Stomach smooth muscle (tissue), 2 donors: ENCODE measurements at regions not wholly inside any gene's neighbourhood (a gene's known extent, or its start where the extent isn't known, plus 50 kb on each side); places are given as distances from the start of the nearest gene placed in this dataset.
A peak's percentile ranks its signal among the peaks of the same experiment; 100 is the strongest.

ENCODE experiments used
- H3K27ac ChIP-seq: one replicate; pipeline ENCODE4 v1.7.0; 2013; ENCODE audit warnings: mild to moderate bottlenecking, low read length, inconsistent platforms
- H3K27me3 ChIP-seq, 2 donors: one replicate each; pipeline ENCODE4 v1.7.0; 2013; ENCODE audit warnings: low read length in 2 of 2; ENCODE audit not compliant: insufficient read depth in 2 of 2, control insufficient read depth in 1 of 2
- H3K36me3 ChIP-seq, 2 donors: one replicate each; pipeline ENCODE4 v1.7.0; 2013; ENCODE audit warnings: low read length in 2 of 2; ENCODE audit not compliant: control insufficient read depth in 2 of 2, insufficient read depth in 2 of 2
- H3K4me1 ChIP-seq: one replicate; pipeline ENCODE4 v1.7.0; 2013; ENCODE audit warnings: low read length; ENCODE audit not compliant: control insufficient read depth, insufficient read depth
- H3K4me3 ChIP-seq, 2 donors: one replicate each; pipeline ENCODE4 v1.7.0; 2013; ENCODE audit warnings: low read length in 2 of 2
- H3K9ac ChIP-seq, 2 donors: one replicate each; pipeline ENCODE4 v1.7.0; 2013; ENCODE audit warnings: low read length in 2 of 2, mild to moderate bottlenecking in 1 of 2
- H3K9me3 ChIP-seq, 2 donors: one replicate each; pipeline ENCODE4 v1.7.0; 2013; ENCODE audit warnings: low read length in 2 of 2; ENCODE audit not compliant: control insufficient read depth in 2 of 2
- donor health status: healthy.
- donor health status: Pancreatic carcinoma.

DNA sequence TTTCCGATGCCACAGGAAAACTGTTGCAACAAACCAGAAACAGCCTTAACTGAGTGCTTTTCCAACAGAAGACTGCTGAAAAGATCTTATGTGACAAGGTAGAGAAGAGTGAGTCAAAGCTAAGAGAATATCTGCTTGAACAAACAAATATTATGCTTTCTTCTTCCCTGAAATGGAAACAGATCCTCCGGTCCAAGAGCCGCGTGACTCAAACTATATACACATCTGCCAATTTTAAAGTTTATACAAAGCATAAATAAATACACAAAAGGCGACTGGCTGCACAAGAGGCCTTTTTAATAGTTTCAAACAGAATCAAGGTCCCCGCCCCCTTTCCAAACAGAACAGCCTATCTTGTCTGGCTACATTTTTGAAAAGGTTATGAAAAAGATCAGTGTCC, 329.7 kb upstream of the F9 start:
- no peaks in the 10 kb centered on the region for H3K9me3 ChIP-seq
- H3K9ac ChIP-seq, result no peak overlapping the region
- H3K4me1 ChIP-seq, result peaks cover 6% of the 10 kb centered on the region
- no peak overlapping the region for H3K4me3 ChIP-seq
- H3K27me3 ChIP-seq, result peaks cover 6 to 16% of the 10 kb centered on the region in 2 donors
- H3K27ac ChIP-seq, result no peak overlapping the region
- no peaks in the 10 kb centered on the region for H3K36me3 ChIP-seq

GRCh38 chrX:139200346-139200745, 330.2 kb upstream of the F9 start:
- no peaks in the 10 kb centered on the region for H3K9me3 ChIP-seq
- H3K4me1 ChIP-seq, result peaks cover 6% of the 10 kb centered on the region
- H3K4me3 ChIP-seq, result no peak overlapping the region
- no peak overlapping the region for H3K9ac ChIP-seq
- H3K27me3 ChIP-seq, result peaks cover 6 to 16% of the 10 kb centered on the region in 2 donors
- no peak overlapping the region for H3K27ac ChIP-seq
- H3K36me3 ChIP-seq, result no peaks in the 10 kb centered on the region

DNA sequence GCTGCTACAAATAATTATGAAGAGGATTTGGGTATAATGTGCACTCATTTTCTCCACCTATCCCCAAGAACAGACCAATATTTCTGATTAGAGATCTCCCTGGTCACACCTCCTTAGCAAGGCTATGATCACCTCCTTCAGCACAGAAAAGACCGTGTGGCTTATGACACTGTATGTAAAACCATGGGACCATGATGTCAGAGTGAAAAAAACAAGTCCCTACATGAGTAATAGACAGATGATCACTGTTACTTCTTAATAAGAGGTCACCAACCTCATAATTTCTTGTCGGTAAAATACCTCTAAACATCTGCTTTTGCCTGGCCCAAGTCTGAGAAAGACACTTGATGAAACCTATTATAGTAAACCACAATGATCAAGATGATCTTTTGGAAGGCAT, 330.6 kb upstream of the F9 start:
- no peak overlapping the region for H3K27ac ChIP-seq
- H3K27me3 ChIP-seq, result peaks cover 6 to 16% of the 10 kb centered on the region in 2 donors
- no peaks in the 10 kb centered on the region for H3K36me3 ChIP-seq
- no peak overlapping the region for H3K9ac ChIP-seq
- peaks cover 6% of the 10 kb centered on the region for H3K4me1 ChIP-seq
- H3K4me3 ChIP-seq, result no peak overlapping the region
- H3K9me3 ChIP-seq, result no peaks in the 10 kb centered on the region

DNA sequence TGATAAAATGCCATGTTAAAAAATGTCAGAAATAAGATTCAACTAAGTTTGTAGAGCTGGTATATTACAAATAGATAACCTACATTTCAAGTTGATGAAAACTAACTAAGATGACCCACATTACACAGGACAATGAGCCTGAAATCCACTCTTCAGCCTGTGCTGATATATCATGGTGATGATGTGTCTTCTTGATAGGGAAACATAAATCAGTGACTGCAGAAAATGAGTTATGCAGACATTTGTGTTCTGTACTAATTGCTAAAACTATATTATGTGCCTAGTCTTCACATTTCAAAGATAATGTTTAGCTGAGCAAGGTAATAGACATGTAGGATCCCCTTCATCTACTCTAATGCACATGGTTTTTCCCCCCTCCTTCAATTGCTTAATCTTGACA, 331.6 kb upstream of the F9 start:
- H3K27me3 ChIP-seq, result peaks cover 6 to 16% of the 10 kb centered on the region in 2 donors
- H3K9ac ChIP-seq, result no peak overlapping the region

DNA sequence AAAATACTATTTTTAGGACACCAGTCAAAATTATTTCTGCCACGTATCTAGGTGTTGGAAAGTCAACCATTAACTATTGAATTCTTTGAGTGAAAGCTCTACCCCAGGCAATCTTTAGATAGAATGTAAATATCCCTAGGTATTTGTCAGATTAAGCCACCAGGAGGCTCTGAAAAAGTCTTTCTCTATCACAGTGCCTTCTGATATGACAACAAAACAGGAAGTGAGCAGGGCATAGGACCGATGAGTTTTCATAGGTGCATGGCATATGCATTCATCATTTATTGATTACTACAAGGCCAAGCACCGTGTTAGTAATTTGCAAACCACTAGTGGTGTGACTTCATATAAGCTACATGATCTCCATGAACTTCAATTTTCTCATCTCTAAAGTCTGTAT, 333.6 kb upstream of the F9 start:
- H3K9ac ChIP-seq, result no peak overlapping the region
- peaks cover 6 to 12% of the 10 kb centered on the region in 2 donors for H3K27me3 ChIP-seq
- no peaks in the 10 kb centered on the region for H3K9me3 ChIP-seq
- H3K36me3 ChIP-seq, result no peaks in the 10 kb centered on the region
- no peak overlapping the region for H3K27ac ChIP-seq
- H3K4me1 ChIP-seq, result no peaks in the 10 kb centered on the region
- no peak overlapping the region for H3K4me3 ChIP-seq

More for the DNA sequence above, 331.6 kb upstream of the F9 start:
- no peaks in the 10 kb centered on the region for H3K36me3 ChIP-seq
- no peak overlapping the region for H3K4me3 ChIP-seq
- no peak overlapping the region for H3K27ac ChIP-seq
- no peaks in the 10 kb centered on the region for H3K9me3 ChIP-seq
- H3K4me1 ChIP-seq, result peaks cover 5% of the 10 kb centered on the region

GRCh38 chrX:139194571-139195280, 335.8 kb upstream of the F9 start:
- peaks cover 6 to 12% of the 10 kb centered on the region in 2 donors for H3K27me3 ChIP-seq
- H3K27ac ChIP-seq, result no peak overlapping the region
- no peaks in the 10 kb centered on the region for H3K4me1 ChIP-seq
- peak overlapping the region; percentile 60 to 67 for H3K4me3 ChIP-seq
- no peaks in the 10 kb centered on the region for H3K36me3 ChIP-seq
- H3K9me3 ChIP-seq, result no peaks in the 10 kb centered on the region
- H3K9ac ChIP-seq, result peak overlapping the region in 1 of 2 donors; percentile 13

- Histone ChIP-seq H3K36me3 (no peaks in the 10 kb centered on the region), H3K27ac (no peak overlapping the region), H3K4me1 (no peaks in the 10 kb centered on the region), H3K27me3 (peaks cover 6 to 7% of the 10 kb centered on the region in 2 donors), H3K9ac (no peak overlapping the region), H3K4me3 (no peak overlapping the region), H3K9me3 (no peaks in the 10 kb centered on the region)
Observed at GRCh38 chrX:139192386-139192961, 338.1 kb upstream of the F9 start.

GRCh38 chrX:139191746-139192385, 338.7 kb upstream of the F9 start:
- no peak overlapping the region for H3K9ac ChIP-seq
- H3K27ac ChIP-seq, result no peak overlapping the region
- no peaks in the 10 kb centered on the region for H3K36me3 ChIP-seq
- no peak overlapping the region for H3K4me3 ChIP-seq
- H3K4me1 ChIP-seq, result no peaks in the 10 kb centered on the region
- peaks cover 6 to 10% of the 10 kb centered on the region in 2 donors for H3K27me3 ChIP-seq
- H3K9me3 ChIP-seq, result no peaks in the 10 kb centered on the region

- Histone ChIP-seq H3K27me3 (peaks cover under 1 to 12% of the 10 kb centered on the region in 2 donors), H3K4me1 (no peaks in the 10 kb centered on the region), H3K9me3 (no peaks in the 10 kb centered on the region), H3K9ac (no peak overlapping the region), H3K4me3 (no peak overlapping the region), H3K27ac (no peak overlapping the region), H3K36me3 (no peaks in the 10 kb centered on the region)
Observed at GRCh38 chrX:139191286-139191685, 339.3 kb upstream of the F9 start.

DNA sequence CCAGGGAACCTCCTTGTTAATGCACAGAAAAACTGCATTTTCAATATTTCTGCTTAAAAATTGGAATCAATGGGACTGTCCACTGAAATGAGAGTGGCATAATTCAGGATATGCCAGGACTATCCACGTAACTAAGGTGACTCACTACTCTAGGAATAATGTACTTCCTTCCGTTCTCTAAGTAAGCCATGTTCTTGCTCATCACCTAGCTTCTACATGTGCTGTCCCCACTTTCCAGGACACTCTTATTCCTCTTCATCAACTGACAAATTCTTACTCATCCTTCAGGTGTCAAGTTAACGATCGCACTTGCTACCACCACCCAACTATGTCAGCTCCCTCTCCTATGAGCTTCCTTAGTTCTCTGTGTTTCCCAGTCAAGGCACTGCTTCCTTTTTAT, 342.8 kb upstream of the F9 start:
- Histone ChIP-seq H3K27me3 (peaks cover 0 to 9% of the 10 kb centered on the region in 2 donors), H3K4me3 (no peak overlapping the region), H3K36me3 (no peaks in the 10 kb centered on the region), H3K4me1 (no peaks in the 10 kb centered on the region), H3K9me3 (no peaks in the 10 kb centered on the region), H3K27ac (no peak overlapping the region), H3K9ac (no peak overlapping the region)

DNA sequence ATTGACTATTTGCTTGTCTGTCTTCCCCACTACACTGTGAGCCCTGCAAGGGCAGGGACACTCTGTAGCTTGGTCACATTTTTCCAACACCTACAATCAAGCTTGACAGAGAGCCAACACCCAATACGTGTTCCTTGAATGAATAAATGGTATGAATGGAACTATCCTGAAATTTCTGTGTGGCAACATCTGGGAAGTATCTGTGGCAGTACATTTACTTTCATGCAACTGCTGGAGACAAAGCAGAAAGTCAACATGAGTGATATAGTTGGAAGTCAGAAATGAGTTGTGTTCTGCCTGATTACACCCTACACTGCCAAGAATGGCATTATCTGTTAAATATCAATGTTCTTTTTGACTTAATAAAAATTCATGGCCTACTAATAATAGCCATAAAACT, 343.5 kb upstream of the F9 start:
- Histone ChIP-seq H3K4me3 (no peak overlapping the region), H3K27me3 (peaks cover 0 to 5% of the 10 kb centered on the region in 2 donors), H3K36me3 (no peaks in the 10 kb centered on the region), H3K9me3 (no peaks in the 10 kb centered on the region), H3K9ac (no peak overlapping the region), H3K4me1 (no peaks in the 10 kb centered on the region), H3K27ac (no peak overlapping the region)
